AG04450 (cell line): ENCODE measurements at regions not wholly inside any gene's neighbourhood (a gene's known extent, or its start where the extent isn't known, plus 50 kb on each side); places are given as distances from the start of the nearest gene placed in this dataset.

Experiments used
- CTCF ChIA-PET: fragments of 300-600, 350-600 bp; formaldehyde crosslinking; extraction: SDS; loops from one replicate; lab custom pipeline; 2022; ENCODE audit warnings: antibody characterized with exemption, inconsistent platforms; lab: Charles Lee
- POLR2A ChIA-PET: fragments of 350-600 bp; formaldehyde crosslinking; extraction: SDS; loops from one replicate; lab custom pipeline; 2021; ENCODE audit warnings: antibody characterized with exemption, inconsistent platforms; lab: Yijun Ruan, JAX
- DNase-seq: peaks from one replicate; pipeline ENCODE4 v3.0.0-alpha.2; 2011; ENCODE audit warnings: low read depth, low spot score
- H3K27ac ChIP-seq: one replicate; pipeline ENCODE4 v1.5.1; 2012; ENCODE audit warnings: low read depth, low read length, control low read depth
- H3K27me3 ChIP-seq: one replicate; pipeline ENCODE4 v1.6.0; 2012; ENCODE audit warnings: low read length; ENCODE audit not compliant: control insufficient read depth, insufficient read depth
- H3K4me3 ChIP-seq: 2 replicates; pipeline ENCODE4 v1.5.1; 2011; ENCODE audit warnings: mild to moderate bottlenecking, low read depth, low read length, control low read depth
- H3K9me3 ChIP-seq: 2 replicates; pipeline ENCODE4 v1.5.1; 2012; ENCODE audit warnings: low read length; ENCODE audit not compliant: control insufficient read depth, insufficient read depth
- CTCF ChIP-seq: IDR thresholded peaks from 2 replicates; pipeline ENCODE4 v1.5.1; 2011; ENCODE audit warnings: low read depth, low read length, control low read depth, inconsistent platforms

GRCh38 chr2:155715705-155716104 is 616.8 kb downstream of the NR4A2 start:
- POLR2A ChIA-PET, result no interaction called here
- no peak for TF ChIP-seq CTCF
- CTCF ChIA-PET, result no interaction called here
- no peaks in the 10 kb centered on the region for H3K9me3 ChIP-seq
- no peaks in the 10 kb centered on the region for H3K27me3 ChIP-seq
- DNase-seq, result no peak
- H3K4me3 ChIP-seq, result no peak overlapping the region
- no peak overlapping the region for H3K27ac ChIP-seq

DNA sequence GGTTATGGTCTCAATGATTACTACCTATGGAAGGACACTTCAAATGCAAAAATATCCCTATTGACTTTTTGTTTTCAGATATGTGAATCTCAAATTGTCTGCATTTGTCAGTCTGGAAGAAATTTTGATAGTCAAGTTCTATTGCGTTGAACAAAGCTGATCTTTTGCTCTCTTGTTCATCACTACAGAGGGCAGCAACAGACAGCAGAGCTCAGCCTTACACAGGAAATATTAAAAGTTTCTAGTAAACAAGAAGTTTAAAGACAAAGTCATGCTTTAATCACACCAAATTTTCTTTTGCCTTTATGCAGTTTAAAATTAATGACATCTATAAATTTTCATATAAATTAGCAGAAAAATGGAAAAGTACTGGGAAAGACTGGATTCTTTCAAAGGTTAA is 617.5 kb downstream of the NR4A2 start:
- CTCF ChIA-PET, result no interaction called here

DNA sequence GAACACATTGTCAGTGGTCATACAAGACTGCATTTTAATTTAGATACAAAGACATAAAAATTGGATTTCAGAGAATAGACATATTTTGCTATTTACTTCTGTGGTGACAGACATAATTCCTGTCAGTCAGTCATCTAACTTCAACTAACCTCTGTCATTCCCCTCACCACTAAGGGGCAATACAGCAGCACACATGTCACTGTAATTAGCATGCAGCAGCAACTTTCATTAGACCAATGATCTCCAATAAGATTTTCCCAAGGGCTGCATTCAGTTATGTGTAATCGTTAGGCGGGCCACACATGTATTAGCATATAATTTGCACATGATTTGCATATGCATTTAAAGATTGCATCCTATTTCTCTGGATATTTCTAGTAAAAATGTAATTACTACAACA is 624.5 kb downstream of the NR4A2 start:
- Histone ChIP-seq H3K27ac (no peak overlapping the region), H3K9me3 (no peaks in the 10 kb centered on the region), H3K27me3 (no peaks in the 10 kb centered on the region), H3K4me3 (no peak overlapping the region)
- no peak for TF ChIP-seq CTCF
- no peak for DNase-seq
- ChIA-PET POLR2A (no interaction called here), CTCF (no interaction called here)

More for the DNA sequence above, 617.5 kb downstream of the NR4A2 start:
- DNase-seq, result no peak
- Histone ChIP-seq H3K27ac (no peak overlapping the region), H3K27me3 (no peaks in the 10 kb centered on the region), H3K4me3 (no peak overlapping the region), H3K9me3 (no peaks in the 10 kb centered on the region)
- POLR2A ChIA-PET, result no interaction called here
- TF ChIP-seq CTCF, result no peak

- TF ChIP-seq CTCF, result no peak
- POLR2A ChIA-PET, result no interaction called here
- Histone ChIP-seq H3K27me3 (no peaks in the 10 kb centered on the region), H3K9me3 (no peaks in the 10 kb centered on the region), H3K27ac (no peak overlapping the region), H3K4me3 (no peak overlapping the region)
- CTCF ChIA-PET, result no interaction called here
- no peak for DNase-seq
Observed at GRCh38 chr2:155703917-155704316, 628.6 kb downstream of the NR4A2 start.

DNA sequence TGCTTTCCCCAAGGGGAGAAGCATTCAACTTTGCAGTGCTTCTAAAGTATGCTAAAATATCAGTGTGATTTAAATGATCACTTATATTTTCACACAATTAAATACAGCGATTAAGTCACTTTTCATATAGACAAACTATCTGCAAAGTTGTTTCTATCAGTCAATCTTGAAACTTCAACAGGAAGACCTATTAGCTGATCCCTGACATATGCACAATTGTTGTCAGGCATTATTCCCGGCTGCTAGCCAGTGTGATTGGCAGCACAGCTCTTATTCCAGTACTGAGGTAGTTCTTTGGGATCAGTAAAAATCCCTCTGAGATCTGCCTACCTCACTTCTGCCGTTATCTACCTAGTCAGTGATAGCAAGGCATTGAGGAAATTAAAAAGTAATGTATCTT is 629.5 kb downstream of the NR4A2 start:
- H3K9me3 ChIP-seq, result no peaks in the 10 kb centered on the region
- POLR2A ChIA-PET, result no interaction called here
- no peak for TF ChIP-seq CTCF
- CTCF ChIA-PET, result no interaction called here
- no peak for DNase-seq
- H3K27ac ChIP-seq, result no peak overlapping the region
- H3K4me3 ChIP-seq, result no peak overlapping the region
- H3K27me3 ChIP-seq, result no peaks in the 10 kb centered on the region
